Glomerular endothelial cell (primary cell): ENCODE measurements at regions not wholly inside any gene's neighbourhood (a gene's known extent, or its start where the extent isn't known, plus 50 kb on each side); places are given as distances from the start of the nearest gene placed in this dataset.
"Not testable (repeated sequence)": the region's sequence is repeated elsewhere in the genome, so short reads cannot be mapped to it uniquely, and the experiment has no call there.

Experiments used
- DNase-seq: peaks from one replicate; pipeline ENCODE4 v3.0.0-alpha.2; 2011; ENCODE audit warnings: low read depth, low spot score; ENCODE audit errors: extremely low read depth

GRCh38 chr13:33409673-33410510 lies 124.3 kb upstream of the STARD13 start:
- DNase-seq: no peak

GRCh38 chr13:33410619-33411018 lies 125.1 kb upstream of the STARD13 start:
- no peak for DNase-seq

DNA sequence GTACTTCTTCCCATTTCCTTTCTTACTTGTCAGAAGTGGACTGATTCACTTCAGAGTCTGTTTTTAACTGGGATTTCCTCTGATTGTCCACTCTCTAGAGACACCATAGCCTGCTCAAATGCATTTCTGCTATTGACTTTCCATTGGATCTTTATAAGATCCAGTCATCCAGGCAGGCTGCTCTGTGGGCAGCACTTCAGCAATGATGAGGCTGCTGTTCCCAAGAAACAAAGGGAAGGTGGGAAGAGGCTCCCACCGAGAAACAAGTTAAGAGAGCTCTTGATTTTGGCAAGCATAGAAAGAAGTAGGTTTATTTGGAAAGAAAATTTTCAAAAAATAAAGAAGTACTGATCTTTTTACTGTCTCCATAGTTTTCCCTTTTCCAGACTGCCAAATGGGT lies 125.8 kb upstream of the STARD13 start:
- no peak for DNase-seq

DNA sequence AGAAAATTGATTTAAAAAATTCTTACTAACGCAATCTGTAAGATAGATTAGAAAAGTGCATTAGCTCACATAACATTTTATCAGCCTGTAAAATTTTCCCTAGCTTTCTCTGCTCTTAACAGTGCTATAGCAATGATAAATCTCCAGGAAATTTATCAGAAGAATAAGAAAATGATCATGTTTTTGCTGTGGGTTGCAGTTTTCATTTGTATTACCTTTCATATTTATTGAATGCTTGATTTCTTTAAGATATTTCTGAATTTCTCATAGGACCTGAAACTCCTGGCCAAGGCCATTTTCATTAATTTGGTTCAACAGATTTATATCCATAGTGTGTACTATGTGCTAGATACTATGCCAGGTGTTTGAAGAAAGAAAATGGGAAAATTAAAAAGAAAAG lies 130.3 kb upstream of the STARD13 start:
- DNase-seq: no peak

- not testable (repeated sequence) for DNase-seq
These were observed 132.8 kb upstream of the STARD13 start for GRCh38 chr13:33418224-33418953.

DNA sequence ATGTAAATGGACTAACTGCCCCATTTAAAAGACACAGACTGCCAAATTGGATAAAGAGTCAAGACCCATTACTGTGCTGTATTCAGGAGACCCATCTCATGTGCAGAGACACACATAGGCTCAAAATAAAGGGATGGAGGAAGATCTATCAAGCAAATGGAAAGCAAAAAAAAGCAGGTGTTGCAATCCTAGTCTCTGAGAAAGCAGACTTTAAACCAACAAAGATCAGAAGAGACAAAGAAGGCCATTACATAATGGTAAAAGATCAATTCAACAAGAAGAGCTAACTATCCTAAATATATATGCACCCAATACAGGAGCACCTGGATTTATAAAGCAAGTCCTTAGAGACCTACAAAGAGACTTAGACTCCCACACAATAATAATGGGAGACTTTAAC lies 134.6 kb upstream of the STARD13 start:
- not testable (repeated sequence) for DNase-seq

DNA sequence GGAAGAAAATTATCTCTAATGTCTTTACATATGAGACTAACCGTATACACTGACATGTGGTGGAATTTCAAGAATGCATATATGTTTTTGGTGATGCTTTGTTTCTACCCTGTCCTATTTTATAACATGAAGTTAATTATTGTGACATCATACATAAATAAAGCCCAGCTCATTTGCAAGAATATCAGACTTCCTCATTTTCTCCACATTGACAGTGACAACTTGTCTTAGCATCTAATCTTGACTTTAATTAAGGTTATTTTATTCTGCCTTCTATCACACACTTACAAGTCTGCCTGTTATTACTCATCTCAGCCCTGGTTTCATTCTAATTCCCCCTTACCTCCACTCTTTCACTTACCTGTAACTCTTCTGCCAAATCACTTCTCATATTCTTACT lies 140.6 kb upstream of the STARD13 start:
- DNase-seq: no peak

DNA sequence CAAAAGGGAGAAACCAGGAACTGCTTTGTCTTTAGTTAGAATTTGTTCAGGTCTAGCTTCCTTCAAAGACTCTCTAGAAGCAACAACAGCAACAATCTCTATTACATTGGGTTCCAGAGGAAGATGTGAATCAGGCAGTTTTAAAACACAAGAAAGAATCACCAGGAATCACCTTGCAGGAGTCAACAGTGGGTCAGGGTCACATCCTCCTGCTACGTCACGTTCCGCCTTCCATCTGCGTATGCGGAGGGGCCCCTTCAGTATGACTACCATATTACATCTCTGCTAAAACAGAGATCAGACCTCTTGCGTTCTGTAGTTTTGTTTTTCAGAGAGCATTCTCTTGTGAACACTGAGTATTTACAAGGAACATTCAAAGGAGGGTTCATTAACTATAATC lies 147.8 kb upstream of the STARD13 start:
- DNase-seq: no peak

- no peak for DNase-seq
These were observed 149.1 kb upstream of the STARD13 start for GRCh38 chr13:33434676-33435075.

DNA sequence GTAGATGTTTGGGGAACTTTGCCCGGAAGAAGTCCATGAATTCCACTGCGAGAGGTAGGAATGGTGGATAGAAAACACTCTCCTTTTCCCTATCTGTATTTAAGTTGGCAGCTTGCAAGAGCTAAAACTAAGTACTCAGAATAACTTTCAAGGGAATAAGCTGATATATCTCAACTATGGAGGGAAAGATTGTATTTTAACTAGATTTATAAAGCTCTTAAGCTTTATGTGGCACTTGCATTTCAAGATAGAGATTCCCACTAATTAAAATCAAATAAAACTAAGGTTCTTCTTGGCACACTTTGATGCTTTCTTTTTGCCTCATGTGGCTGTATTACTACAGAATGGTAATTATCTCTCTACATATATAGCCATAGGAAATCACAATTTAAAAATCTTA lies 149.7 kb upstream of the STARD13 start:
- DNase-seq: no peak

DNA sequence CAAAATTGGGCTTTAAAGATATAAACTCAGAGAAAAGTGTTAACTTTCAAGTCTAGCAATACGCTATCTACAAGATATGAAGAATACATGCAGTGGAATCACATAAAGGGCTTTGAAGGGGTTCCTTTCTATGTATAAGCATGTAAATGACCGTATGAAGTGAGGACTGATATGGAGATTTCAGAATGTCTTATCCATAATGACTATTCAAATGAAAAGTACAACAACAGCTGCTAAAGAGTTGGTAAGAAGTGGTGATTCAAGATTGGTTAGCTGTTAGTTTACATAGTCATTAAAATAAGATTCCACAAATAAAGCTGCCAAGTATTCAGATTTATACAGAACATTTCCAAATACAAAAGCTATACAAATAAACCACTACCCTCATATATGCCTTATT lies 153.4 kb upstream of the STARD13 start:
- DNase-seq: no peak

DNA sequence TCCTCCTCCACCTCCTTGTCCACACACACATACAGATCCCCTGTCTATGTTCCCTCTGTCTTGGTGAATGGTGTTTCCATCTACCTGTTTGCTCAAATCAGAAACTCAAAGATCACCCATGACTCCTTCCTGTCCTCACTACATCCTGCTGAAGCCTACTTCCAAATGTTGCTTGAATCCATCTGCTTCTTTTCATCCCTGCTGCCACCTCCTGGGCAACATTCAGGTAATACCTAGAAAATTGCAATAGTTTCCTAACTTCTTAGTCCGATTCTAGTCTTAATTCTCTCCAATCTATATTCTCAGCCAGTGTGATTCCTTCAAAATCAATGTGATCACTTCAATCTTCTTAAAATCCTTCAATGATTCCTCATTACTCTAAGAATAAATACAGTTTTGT lies 155.5 kb upstream of the STARD13 start:
- peak; percentile 2 for DNase-seq

DNA sequence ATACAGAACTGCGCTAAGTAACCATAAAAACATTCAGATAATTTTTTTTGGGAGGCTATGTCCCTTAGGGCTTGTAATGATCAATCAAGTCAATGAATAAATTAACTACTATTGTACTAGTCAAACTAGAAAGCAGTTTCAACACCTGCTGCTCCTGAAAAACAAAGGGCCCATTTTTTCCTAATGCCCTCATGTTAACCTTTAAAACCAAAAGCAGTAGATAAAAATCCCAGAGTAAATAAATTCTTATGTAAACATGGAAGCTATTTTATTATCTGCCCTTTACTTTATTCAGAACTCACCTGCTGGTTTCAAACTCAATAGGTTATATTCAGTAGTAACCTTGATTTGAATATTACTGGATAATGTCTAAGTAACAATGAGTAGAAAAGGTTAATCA lies 159.5 kb upstream of the STARD13 start:
- DNase-seq: no peak

GRCh38 chr13:33445476-33445875 lies 159.9 kb upstream of the STARD13 start:
- no peak for DNase-seq

- DNase-seq: no peak
These were observed 161.5 kb upstream of the STARD13 start for GRCh38 chr13:33446821-33447725.

DNA sequence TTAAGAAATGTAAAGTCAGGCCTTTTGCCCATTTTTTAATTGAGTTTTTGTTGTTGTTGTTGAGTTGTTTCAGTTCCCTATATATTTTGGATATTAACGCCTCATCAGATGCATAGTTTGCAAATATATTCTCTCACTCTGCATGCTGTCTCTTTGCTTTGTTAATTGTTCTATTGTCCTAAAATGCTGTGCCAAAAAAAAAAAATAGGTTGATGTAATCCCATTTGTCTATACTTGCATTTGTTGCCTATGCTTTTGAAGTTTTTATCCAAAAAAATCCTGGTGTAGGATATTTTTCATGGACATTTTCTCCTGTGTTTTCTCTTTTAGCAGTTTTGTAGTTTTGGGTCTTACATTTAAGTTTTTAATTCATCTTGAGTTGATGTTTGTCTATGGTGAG lies 163.3 kb upstream of the STARD13 start:
- no peak for DNase-seq

GRCh38 chr13:33450956-33451709 lies 165.6 kb upstream of the STARD13 start:
- DNase-seq: no peak

GRCh38 chr13:33452873-33453517 lies 167.4 kb upstream of the STARD13 start:
- DNase-seq: no peak

GRCh38 chr13:33453936-33454335 lies 168.4 kb upstream of the STARD13 start:
- no peak for DNase-seq
